GM19467 (cell line): ENCODE measurements at regions not wholly inside any gene's neighbourhood (a gene's known extent, or its start where the extent isn't known, plus 50 kb on each side); places are given as distances from the start of the nearest gene placed in this dataset.

Experiments used
- ATAC-seq: cut with Tn5 transposase; IDR thresholded peaks from one replicate; pipeline ENCODE4 v1.9.1; 2021; ENCODE audit warnings: mild to moderate bottlenecking, moderate library complexity; ENCODE audit not compliant: unreplicated experiment

- ATAC-seq = no peak
These were observed 213.5 kb downstream of the TMEM114 start for GRCh38 chr16:8376858-8377257.

DNA sequence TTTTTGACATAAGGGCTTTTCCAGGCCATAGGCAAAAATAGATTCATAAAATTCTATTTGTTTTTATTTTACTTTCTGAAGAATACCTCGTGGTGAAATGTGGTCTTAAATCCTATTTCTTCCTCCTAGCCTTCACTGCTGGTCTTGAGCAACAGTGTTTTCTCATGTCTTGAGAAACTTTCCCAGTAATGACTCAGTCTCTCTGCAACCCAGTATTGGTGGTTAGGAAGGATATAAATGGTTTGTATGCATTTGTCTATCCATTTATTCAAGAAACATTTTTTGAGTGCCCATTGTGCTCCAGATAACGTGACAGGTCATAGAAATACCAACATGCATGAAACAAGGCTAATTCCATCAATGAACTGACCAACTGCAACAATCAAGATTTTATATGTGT lies 213.9 kb downstream of the TMEM114 start:
- no peak for ATAC-seq

DNA sequence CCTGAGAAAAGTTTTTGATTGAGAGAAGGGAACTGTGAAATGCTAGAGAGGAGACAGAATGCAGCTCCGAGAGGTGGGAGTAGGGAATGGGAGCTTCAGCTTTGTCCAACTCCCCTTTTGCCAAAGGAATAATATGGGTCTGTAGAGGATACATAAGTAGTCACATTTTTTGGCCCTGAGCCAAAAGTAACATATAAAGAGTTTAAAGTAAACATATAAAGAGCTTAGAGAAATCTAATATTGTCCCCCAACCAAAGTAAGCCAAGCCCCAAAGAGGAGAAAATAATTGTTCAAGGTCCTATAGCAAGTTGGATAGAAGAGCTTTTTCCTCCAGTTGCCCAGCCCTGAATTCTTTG lies 215.1 kb downstream of the TMEM114 start:
- ATAC-seq = no peak

DNA sequence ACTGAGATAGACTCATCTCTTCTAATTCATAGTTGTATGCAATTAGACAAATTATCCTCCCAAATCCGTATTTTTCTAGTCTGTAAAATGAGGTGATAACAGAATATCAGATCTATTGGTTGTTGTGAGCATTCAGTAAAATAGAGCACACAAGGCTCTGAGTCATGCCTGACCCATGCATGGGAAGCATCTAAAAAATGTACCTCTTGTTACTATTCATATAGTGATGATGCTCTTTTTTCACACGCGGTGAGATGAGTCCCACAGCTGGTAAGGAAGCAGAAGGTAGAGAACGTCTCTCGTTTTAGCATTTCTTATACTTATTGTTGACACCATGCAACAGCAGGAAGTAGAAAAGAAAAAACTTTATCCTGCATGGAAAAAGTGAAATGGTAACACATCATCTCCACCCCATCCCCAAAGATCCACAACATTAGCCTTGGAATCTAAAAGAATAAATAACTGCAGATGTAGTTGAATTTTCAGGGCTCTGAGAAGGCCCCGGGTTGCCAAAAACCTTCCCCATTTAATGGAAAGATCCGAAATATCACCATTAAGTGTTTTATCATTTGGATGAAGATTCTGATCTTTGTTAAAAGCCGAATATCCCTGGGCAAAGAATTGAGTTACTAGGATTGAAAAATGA lies 215.6 kb downstream of the TMEM114 start:
- no peak for ATAC-seq

- no peak for ATAC-seq
These were observed 216.5 kb downstream of the TMEM114 start for GRCh38 chr16:8373676-8374431.

DNA sequence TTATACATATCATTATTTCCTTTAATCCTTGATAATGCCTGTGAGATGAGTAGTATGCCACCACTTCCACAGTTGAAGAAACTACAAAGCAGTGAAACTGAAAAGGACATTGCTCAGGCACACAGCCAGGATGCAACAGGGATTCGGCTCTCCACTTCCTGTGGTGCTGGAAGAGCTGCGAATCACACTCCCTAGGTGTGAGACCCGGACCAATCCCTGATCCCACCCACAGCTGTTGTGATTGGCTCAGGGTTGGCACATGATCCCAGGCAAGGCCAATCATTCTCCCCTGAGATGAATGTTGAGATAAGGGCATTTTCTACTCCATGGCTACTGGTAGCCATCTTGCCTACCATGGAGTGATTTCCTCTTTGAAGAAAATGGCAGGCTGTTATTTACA lies 218.2 kb downstream of the TMEM114 start:
- ATAC-seq = no peak

GRCh38 chr16:8370374-8371270 lies 219.7 kb downstream of the TMEM114 start:
- ATAC-seq = no peak

DNA sequence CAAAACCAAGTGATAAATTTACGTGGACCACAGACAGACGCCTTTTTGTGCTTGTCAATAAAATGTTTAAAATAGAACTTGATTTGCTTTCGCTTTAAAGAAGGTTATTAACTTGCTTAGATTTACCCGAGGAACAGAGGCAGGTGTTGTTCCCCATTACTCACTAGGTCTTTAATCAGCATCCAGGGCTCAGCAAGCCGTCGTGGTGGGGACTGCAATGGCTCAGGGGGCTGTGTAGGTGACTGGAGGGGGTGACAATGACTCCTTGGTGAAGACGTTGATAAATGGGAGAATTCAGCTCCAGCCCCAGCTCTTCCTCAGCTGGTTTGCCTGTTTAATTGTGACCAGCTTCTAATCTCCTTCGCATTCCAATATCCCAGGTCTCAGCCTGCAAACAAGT lies 231.4 kb downstream of the TMEM114 start:
- no peak for ATAC-seq

- no peak for ATAC-seq
These were observed 234.6 kb downstream of the TMEM114 start for GRCh38 chr16:8355675-8356074.

DNA sequence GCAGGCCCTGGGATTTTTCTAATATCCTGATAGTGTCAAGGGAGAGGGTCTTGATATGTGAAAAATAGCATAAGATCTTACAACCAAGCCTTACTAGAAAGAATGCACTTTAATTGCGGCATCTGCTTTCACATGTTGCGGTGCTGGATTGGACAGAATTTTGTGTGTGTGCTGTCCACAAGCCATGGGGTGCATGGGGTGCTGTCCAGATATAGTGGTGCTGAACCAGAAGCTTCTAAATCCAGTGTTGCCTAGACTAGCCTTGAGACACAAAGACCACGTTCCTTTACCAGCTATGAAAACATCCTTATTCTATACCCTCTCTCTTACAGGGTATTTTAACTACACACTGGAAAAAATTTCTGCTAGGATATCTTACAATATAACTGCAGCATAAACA lies 244.0 kb downstream of the TMEM114 start:
- no peak for ATAC-seq

GRCh38 chr16:8342276-8342675 lies 248.0 kb downstream of the TMEM114 start:
- no peak for ATAC-seq

GRCh38 chr16:8330761-8331160 lies 259.6 kb downstream of the TMEM114 start:
- ATAC-seq = no peak

- no peak for ATAC-seq
These were observed 264.1 kb downstream of the TMEM114 start for GRCh38 chr16:8326232-8326631.

- no peak for ATAC-seq
These were observed 267.2 kb downstream of the TMEM114 start for GRCh38 chr16:8323153-8323552.

- ATAC-seq = no peak
These were observed 270.2 kb downstream of the TMEM114 start for GRCh38 chr16:8320131-8320530.

- no peak for ATAC-seq
These were observed 279.5 kb downstream of the TMEM114 start for GRCh38 chr16:8310816-8311215.

DNA sequence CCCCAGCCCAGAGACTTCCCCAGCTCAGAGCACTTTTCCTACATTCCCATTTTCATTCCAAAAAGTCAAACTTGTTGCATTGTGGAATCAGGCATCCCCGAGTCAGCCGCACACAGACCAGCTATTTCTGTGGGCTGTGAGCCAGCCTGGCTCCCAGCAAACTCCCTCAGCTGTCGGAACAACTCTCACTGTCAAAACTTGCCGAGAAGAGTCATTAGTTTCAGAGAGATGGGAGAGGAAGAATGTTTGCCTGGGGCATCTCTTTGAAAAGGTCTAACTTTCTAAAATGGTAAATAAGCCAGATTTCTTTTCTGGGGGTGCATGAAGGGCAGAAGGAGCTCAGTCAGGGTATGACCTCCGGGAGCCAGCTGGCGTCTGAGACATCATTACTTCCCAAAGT lies 280.0 kb downstream of the TMEM114 start:
- ATAC-seq = no peak

DNA sequence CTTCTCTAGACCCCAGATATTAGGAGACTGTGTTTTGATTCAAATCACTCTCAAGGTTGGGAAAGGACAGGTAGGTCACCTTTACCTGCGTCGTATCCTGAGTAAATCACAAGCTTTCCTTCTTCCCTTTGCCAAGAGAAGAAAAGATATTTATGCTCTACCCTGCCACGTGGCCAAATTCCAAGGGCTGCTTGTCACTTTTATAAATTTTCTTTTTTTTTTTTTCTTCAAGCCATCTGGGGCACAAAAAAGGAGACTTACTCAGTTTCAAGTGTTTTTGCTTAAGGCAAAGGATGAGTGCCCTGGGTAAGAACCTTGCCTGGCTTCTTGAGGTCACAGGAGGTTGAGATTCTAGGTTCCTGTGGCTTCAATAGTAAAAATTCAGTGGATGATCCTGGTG lies 285.1 kb downstream of the TMEM114 start:
- no peak for ATAC-seq

- ATAC-seq = no peak
These were observed 290.7 kb downstream of the TMEM114 start for GRCh38 chr16:8299635-8300034.

DNA sequence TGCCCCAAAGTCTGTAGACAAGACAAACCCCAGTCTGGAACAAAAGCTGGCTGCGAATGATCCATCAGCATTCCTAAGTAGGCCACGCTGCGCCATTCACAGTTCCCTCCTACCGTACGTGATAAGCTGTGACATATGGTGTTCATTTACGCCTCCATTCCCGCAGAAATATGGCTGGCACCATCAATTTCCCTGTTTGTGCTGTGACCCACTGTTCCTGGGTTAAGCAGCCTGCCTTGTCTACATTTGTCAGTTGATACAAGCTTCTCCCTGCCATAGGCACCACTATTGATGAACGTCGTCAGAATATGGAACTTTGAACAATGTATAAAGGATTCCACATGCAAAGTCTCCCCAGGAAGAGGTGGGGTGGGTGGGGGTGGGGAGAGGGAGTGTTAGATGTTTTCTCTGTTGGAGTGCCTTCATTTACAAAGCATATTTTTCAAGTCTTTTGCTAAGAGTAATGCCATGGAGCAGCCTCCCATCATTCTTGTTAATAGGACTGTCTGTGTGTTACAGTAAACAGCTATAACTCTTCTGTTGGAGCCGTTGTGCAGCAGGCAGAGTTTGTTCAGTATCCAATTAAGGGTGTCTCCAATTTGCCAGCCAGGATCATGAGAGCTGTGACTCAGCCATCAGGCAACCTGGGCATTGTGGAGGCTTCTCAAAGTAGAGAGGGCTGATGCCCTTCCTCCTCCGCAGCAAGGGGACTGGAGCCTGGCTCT lies 294.6 kb downstream of the TMEM114 start:
- ATAC-seq = no peak

- ATAC-seq = no peak
These were observed 296.9 kb downstream of the TMEM114 start for GRCh38 chr16:8293413-8293812.
